OCI-LY7 (cell line): ENCODE measurements at regions not wholly inside any gene's neighbourhood (a gene's known extent, or its start where the extent isn't known, plus 50 kb on each side); places are given as distances from the start of the nearest gene placed in this dataset.

Source experiments
- BruUV-seq: library from RNA; stranded (reverse); fragments of 400-500 nt; replicated peaks from 2 replicates; lab custom pipeline; 2021; lab: Mats Ljungman, UMichigan
- CTCF ChIA-PET: fragments of 300-600 bp; sonication (Branson Sonifier 250); formaldehyde crosslinking; loops from one replicate; lab custom pipeline; 2022; ENCODE audit warnings: antibody characterized with exemption; ENCODE audit not compliant: unreplicated experiment; lab: Charles Lee
- POLR2A ChIA-PET: fragments of 300-600 bp; sonication (Branson Sonifier 250); formaldehyde crosslinking; loops from one replicate; lab custom pipeline; 2022; ENCODE audit warnings: antibody characterized with exemption; lab: Charles Lee
- DNase-seq: peaks from one replicate; pipeline ENCODE4 v3.0.0-alpha.2; 2015; ENCODE audit warnings: low spot score
- H2AFZ ChIP-seq: fragments of 200-600 bp; sonication (generic), shearing (Covaris generic); 2 replicates; pipeline ENCODE4 v1.6.1; 2014; ENCODE audit warnings: mild to moderate bottlenecking, antibody characterized with exemption, low read length, moderate library complexity
- H3K27ac ChIP-seq: fragments of 200-600 bp; sonication (generic); 2 replicates; pipeline ENCODE4 v1.5.1; 2014; ENCODE audit warnings: mixed run types, low read depth, mild to moderate bottlenecking, moderate library complexity, low read length, inconsistent platforms; ENCODE audit not compliant: poor library complexity, severe bottlenecking
- H3K36me3 ChIP-seq: fragments of 200-600 bp; sonication (generic); 2 replicates; pipeline ENCODE4 v1.6.1; 2014; ENCODE audit warnings: mild to moderate bottlenecking, antibody characterized with exemption, low read length, moderate library complexity, mixed read lengths; ENCODE audit not compliant: insufficient read depth
- H3K4me1 ChIP-seq: fragments of 200-600 bp; sonication (generic); 2 replicates; pipeline ENCODE4 v1.5.1; 2014; ENCODE audit warnings: mild to moderate bottlenecking, low read length; ENCODE audit not compliant: insufficient read depth, poor library complexity, severe bottlenecking
- H3K4me2 ChIP-seq: fragments of 200-600 bp; sonication (generic); 2 replicates; pipeline ENCODE4 v1.6.1; 2014; ENCODE audit warnings: mild to moderate bottlenecking, low read length
- H3K4me3 ChIP-seq: fragments of 200-600 bp; sonication (generic); 2 replicates; pipeline ENCODE4 v1.5.1; 2014; ENCODE audit warnings: mild to moderate bottlenecking, low read depth, low read length; ENCODE audit not compliant: poor library complexity, severe bottlenecking
- H3K79me2 ChIP-seq: fragments of 200-600 bp; sonication (generic); 2 replicates; pipeline ENCODE4 v1.6.1; 2016; ENCODE audit warnings: low read depth, mild to moderate bottlenecking, low read length, moderate library complexity, mixed read lengths; ENCODE audit not compliant: insufficient read depth
- H3K9me2 ChIP-seq: fragments of 200-600 bp; sonication (generic); 2 replicates; pipeline ENCODE4 v1.6.1; 2016; ENCODE audit warnings: mild to moderate bottlenecking, low read length, mixed read lengths; ENCODE audit not compliant: insufficient read depth
- H3K9me3 ChIP-seq: fragments of 200-600 bp; sonication (generic); 2 replicates; pipeline ENCODE4 v1.6.1; 2014; ENCODE audit warnings: mild to moderate bottlenecking, mixed run types, low read length, mixed read lengths
- H4K20me1 ChIP-seq: fragments of 200-600 bp; sonication (generic); 2 replicates; pipeline ENCODE4 v1.6.1; 2014; ENCODE audit warnings: mild to moderate bottlenecking, antibody characterized with exemption, low read length, moderate library complexity, mixed read lengths; ENCODE audit not compliant: insufficient read depth
- CTCF ChIP-seq: fragments of 200-600 bp; sonication (generic); conservative IDR thresholded peaks from 2 replicates; pipeline ENCODE4 v1.5.1; 2014; ENCODE audit warnings: mild to moderate bottlenecking, antibody characterized with exemption, low read length, moderate library complexity, mixed read lengths
- EZH2phosphoT487 ChIP-seq: fragments of 200-600 bp; sonication (generic); IDR thresholded peaks from 2 replicates; pipeline ENCODE4 v1.6.1; 2018; ENCODE audit warnings: low read depth, borderline replicate concordance, mild to moderate bottlenecking, mixed run types, antibody characterized with exemption, low read length, moderate library complexity, mixed read lengths
- intact Hi-C: fragments of 100-400 bp; cut with micrococcal nuclease; formaldehyde crosslinking; loops from one replicate; pipeline ENCODE4 v1.10.0; 2022; ENCODE audit not compliant: unreplicated experiment

GRCh38 chr6:88374553-88374952 lies 208.4 kb upstream of the CNR1 start:
- no peaks in the 10 kb centered on the region for H4K20me1 ChIP-seq
- H3K9me2 ChIP-seq = no peaks in the 10 kb centered on the region
- no peaks in the 10 kb centered on the region for H3K79me2 ChIP-seq
- no peak overlapping the region for H3K27ac ChIP-seq
- no peaks in the 10 kb centered on the region for H3K36me3 ChIP-seq
- BruUV-seq = no TSS peak
- intact Hi-C loops = no loop called here
- H3K9me3 ChIP-seq = no peaks in the 10 kb centered on the region
- CTCF ChIA-PET = no interaction called here
- H3K4me1 ChIP-seq = no peaks in the 10 kb centered on the region
- POLR2A ChIA-PET = interaction anchor here (0.5 to 1.2 kb wide), 6 partner anchors 9 to 343 kb away, joined by 3 to 5 read pairs (median 4); no protein-coding TSS in a partner anchor
- no peak overlapping the region for H3K4me3 ChIP-seq
- H2AFZ ChIP-seq = no peak overlapping the region
- H3K4me2 ChIP-seq = no peak overlapping the region
- no peak for DNase-seq
- TF ChIP-seq CTCF (no peak), EZH2phosphoT487 (no peak)

- Histone ChIP-seq H3K79me2 (no peaks in the 10 kb centered on the region), H3K9me3 (no peaks in the 10 kb centered on the region), H3K4me3 (no peak overlapping the region), H2AFZ (no peak overlapping the region), H3K36me3 (no peaks in the 10 kb centered on the region), H4K20me1 (no peaks in the 10 kb centered on the region), H3K4me1 (no peaks in the 10 kb centered on the region), H3K9me2 (no peaks in the 10 kb centered on the region), H3K27ac (no peak overlapping the region), H3K4me2 (no peak overlapping the region)
- no TSS peak for BruUV-seq
- CTCF ChIA-PET = no interaction called here
- intact Hi-C loops = no loop called here
- DNase-seq = no peak
- POLR2A ChIA-PET = no interaction called here
- TF ChIP-seq CTCF (no peak), EZH2phosphoT487 (no peak)
Measured at GRCh38 chr6:88371480-88371879, 205.3 kb upstream of the CNR1 start.

- Histone ChIP-seq H3K4me3 (no peak overlapping the region), H3K4me1 (no peaks in the 10 kb centered on the region), H3K4me2 (no peak overlapping the region), H3K9me3 (no peaks in the 10 kb centered on the region), H3K9me2 (no peaks in the 10 kb centered on the region), H3K27ac (no peak overlapping the region), H2AFZ (no peak overlapping the region), H3K36me3 (no peaks in the 10 kb centered on the region), H4K20me1 (no peaks in the 10 kb centered on the region), H3K79me2 (no peaks in the 10 kb centered on the region)
- ChIA-PET POLR2A (no interaction called here), CTCF (no interaction called here)
- TF ChIP-seq CTCF = no peak
- TF ChIP-seq EZH2phosphoT487 = no peak
- intact Hi-C loops = no loop called here
- no peak for DNase-seq
- no TSS peak for BruUV-seq
Measured at GRCh38 chr6:88370127-88370710, 204.1 kb upstream of the CNR1 start.
